ENCODE measurements at regions not wholly inside any gene's neighbourhood (a gene's known extent, or its start where the extent isn't known, plus 50 kb on each side); places are given as distances from the start of the nearest gene placed in this dataset.

DNA sequence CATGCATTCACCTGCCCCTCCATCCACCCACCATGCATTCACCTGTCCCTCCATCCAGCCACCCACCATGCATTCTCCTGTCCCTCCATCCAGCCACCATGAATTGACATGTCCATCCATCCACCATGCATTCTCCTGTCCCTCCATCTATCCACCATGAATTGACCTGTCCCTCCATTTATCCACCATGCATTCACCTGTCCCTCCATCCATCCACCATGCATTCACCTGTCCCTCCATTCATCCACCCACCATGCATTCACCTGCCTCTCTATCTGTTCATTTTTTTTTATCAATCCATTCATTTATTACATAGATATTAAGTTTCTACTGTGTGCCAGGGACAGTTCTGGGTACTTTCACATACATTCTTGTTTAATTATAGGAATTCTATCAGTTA lies 69.2 kb downstream of the MYCN start:
- TF ChIP-seq CTCF (IDR thresholded peaks at IDR 0.05; ENCODE audit: control extremely low read depth in 1 of 3, insufficient read depth in 1 of 3, low read depth in 1 of 3, low read length in 3 of 3) (no peak), KDM1A (IDR thresholded peaks at IDR 0.05; ENCODE audit: borderline replicate concordance, low read length) (no peak), RFX5 (IDR thresholded peaks at IDR 0.05; ENCODE audit: borderline replicate concordance, low read depth, low read length) (no peak), EP300 (IDR thresholded peaks at IDR 0.05; ENCODE audit: borderline replicate concordance in 1 of 2, low read depth in 2 of 2, low read length in 2 of 2) (no peak), POLR2AphosphoS5 (IDR thresholded peaks at IDR 0.05; ENCODE audit: low read depth, low read length) (no peak)
- TF ChIP-seq, protein P1, sequence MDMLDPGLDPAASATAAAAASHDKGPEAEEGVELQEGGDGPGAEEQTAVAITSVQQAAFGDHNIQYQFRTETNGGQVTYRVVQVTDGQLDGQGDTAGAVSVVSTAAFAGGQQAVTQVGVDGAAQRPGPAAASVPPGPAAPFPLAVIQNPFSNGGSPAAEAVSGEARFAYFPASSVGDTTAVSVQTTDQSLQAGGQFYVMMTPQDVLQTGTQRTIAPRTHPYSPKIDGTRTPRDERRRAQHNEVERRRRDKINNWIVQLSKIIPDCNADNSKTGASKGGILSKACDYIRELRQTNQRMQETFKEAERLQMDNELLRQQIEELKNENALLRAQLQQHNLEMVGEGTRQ (IDR thresholded peaks at IDR 0.05; ENCODE audit: low read length): no peak

Measured in H1 (cell line).